NCI-H2227 treated with DMSO at 0.1 percent for 48 hours (cell line): ENCODE measurements at regions not wholly inside any gene's neighbourhood (a gene's known extent, or its start where the extent isn't known, plus 50 kb on each side); places are given as distances from the start of the nearest gene placed in this dataset.
A peak's percentile ranks its signal among the peaks of the same experiment; 100 is the strongest.
"Not testable (repeated sequence)": the region's sequence is repeated elsewhere in the genome, so short reads cannot be mapped to it uniquely, and the experiment has no call there.

ENCODE experiments used
- DNase-seq: peaks from one replicate; lab custom pipeline; 2025; lab: John Stamatoyannopoulos, UW

DNA sequence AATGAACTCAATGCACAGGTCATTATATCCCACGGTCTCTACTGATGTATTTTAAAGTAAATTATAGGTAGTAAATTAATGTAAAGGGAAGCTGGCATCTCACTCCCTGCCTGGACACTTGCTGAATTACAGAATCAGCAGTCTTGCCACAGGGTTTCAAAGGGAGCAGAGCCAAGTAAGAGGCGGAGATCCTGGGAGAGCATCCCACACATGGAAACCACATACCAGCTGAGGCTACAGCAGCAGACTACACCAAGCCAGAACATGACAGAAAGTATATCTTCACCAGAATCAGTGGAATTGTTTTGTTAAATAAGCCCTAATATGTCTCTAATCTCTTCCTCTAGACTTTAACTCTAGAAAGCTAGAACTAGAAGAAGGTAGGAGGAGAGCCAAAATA lies 1689.2 kb upstream of the WWC1 start:
- no peak for DNase-seq

DNA sequence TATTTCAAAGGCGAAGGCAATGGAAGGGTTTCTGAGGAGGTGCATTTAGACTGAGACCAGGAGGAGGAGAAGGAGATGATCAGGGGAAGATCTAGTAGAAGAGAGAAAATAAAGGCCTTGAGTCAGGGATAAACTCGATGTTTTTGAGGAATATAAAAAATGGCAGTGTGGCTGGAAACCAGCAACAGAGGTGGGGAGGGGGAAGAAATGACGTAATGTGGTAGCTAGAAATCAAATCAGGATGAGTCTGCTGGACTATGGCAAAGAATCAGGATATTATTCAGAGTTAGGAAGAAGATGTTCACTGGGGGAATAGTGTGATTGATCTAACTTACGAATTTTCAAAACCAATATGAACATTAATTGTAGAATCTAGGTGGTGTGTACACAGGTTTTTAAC lies 1673.9 kb upstream of the WWC1 start:
- DNase-seq: no peak

DNA sequence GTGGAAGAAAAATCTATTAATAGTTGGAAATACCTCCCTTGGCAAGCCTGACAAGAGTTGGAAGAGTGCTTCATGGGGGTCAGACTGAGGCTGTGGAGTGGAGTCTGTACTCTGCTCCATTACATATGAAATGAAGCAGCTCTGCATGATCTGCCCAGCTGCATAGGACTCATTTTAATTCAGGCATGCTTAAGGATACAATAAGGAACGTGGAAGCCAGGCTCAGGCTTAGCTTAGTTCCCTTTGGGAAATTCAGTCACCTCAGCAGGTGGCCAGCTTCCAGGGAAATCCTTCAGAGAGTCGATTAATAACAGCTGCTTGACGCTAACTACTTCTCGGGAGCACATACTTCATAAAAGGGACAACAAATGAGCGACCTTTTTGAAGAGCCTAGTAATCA lies 1672.9 kb upstream of the WWC1 start:
- no peak for DNase-seq

DNA sequence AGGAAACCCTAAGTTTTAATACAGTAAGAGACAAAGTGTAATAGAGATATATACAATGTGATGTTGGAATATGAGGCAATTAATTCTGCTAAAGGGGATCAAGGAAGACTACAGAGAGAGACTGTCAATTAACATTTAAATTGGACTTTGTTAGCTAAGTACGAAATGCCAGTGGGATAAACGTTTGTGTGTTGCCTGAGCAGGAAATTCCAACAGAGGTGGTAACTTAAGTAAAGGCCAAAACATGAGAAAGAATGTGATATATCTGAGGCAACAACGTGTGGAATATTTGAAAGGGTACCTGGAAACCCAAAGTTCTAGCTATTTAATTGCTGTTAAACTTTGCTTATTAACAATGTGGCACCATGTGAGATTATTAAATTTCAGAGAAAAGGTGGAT lies 1666.9 kb upstream of the WWC1 start:
- DNase-seq: no peak

DNA sequence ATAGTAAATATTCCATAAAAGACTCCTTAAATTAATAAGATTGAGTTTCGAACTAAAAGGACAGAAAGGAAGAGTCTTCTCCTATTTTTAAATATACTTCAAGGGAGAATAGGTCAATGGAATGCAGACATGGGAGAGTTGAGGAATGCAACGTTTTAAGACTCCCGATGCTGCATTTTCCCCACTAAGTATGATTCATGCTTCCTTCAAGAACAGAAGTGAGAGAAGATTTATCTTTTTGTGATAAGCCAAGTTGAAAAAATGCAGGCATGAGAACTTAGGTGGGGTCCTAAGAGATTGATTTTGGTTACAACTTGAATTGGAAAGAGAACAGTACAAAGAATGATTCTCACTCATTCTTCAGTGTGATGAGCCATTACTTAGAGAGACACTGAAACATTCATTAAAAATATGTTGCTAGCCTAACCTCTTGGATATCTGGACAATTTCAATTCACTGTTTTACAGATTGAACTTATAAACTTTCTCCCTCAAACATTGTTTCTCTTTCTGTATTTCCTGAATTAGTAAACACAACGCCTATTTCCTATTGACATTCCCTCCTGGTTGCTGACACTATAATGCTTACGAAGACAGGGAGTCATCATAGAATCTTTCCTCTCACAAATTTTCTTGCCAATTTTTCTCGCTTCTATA lies 1666.1 kb upstream of the WWC1 start:
- DNase-seq: no peak

DNA sequence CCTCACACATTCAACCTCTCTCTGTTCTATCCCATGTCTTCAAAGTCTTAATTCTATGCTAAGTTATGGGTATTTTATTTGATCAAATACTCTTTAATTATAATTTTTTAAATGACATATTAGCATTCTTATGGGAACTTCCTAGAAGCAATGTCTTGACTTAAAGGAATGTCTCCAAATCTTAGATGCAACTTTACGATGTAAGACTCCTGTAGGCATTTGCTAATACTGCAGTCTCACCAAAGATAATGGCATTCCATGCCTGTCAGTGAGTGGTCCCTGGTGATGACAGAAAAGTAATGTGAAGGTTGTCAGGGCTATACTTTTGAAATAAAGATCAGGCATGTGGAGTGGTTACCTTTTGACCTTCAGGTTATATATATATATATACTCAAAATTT lies 1654.2 kb upstream of the WWC1 start:
- DNase-seq: no peak

- no peak for DNase-seq
Measured at GRCh38 chr5:166639151-166639550, 1652.3 kb upstream of the WWC1 start.

DNA sequence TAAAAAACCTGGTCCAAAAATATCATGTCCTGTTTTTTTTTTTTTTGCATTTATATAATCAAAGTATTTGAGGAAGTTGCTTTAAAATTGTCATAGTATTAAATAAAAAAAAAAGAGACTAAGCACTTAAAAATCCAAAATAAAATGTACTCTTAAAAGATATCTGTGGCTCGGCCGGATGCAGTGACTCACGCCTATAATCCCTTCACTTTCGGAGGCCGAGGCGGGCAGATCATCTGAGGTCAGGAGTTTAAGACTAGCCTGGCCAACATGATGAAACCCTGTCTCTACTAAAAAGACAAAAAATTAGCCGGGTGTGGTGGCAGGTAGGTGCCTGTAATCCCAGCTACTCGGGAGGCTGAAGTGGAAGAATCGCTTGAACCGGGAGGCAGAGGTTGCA lies 1651.3 kb upstream of the WWC1 start:
- DNase-seq: not testable (repeated sequence)

DNA sequence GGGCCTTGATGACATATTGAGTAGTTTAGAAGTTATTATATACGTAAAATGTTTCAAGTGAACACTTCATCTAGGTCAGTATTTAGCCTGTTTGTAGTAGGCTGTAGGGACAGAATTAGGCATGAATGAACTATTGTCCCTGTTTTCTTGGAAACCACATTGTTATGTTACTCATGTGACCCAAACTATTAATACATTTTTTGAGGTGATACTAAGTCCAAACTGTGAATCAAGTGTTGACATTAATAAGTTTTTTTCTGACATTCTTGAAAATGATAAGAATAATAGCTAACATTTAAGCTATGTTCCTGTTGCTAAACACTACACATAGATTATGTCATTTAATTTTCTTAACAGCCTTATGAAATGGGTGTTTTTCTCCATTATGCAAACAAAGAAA lies 1642.7 kb upstream of the WWC1 start:
- DNase-seq: no peak

DNA sequence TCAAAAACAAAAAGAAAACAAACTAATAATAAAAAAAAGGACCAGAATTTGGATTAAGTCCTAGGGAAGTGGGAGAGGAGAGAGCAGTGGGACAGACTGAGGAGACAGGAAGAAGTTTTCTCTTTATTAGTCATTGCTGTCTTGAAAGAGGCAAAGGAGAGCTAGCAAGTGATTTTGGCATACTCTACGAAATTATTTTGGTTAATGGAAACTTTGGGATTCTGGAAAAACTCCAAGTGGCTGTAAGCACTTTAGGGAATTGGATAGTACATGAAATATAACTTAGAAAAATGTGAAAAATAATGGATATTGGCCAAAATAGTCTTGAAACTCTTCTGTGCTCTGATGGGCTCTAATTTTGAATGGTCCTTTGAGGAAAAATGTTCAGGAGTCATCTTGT lies 1641.8 kb upstream of the WWC1 start:
- DNase-seq: no peak

DNA sequence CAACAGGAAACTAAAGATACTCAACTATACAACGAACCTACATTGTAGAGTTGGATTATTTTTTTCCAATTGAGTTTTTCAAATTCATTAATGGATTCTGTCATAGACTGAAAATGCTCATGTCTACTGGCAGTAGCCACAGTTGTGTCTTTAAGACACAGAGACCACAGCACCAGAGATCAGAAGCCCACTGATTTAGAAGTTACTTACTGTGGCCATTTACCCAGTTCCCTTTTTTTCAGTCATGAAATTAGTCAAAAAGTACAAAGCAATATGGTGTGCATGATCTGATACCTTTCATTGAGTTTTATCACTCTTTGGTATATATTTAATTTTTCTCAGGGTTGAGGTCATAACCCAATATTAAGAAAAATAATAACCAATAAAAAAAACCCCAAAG lies 1640.2 kb upstream of the WWC1 start:
- no peak for DNase-seq

- no peak for DNase-seq
Measured at GRCh38 chr5:166671811-166672210, 1619.6 kb upstream of the WWC1 start.

GRCh38 chr5:166672431-166672830 lies 1619.0 kb upstream of the WWC1 start:
- no peak for DNase-seq

GRCh38 chr5:166677891-166678290 lies 1613.6 kb upstream of the WWC1 start:
- no peak for DNase-seq

- no peak for DNase-seq
Measured at GRCh38 chr5:166679331-166679730, 1612.1 kb upstream of the WWC1 start.

DNA sequence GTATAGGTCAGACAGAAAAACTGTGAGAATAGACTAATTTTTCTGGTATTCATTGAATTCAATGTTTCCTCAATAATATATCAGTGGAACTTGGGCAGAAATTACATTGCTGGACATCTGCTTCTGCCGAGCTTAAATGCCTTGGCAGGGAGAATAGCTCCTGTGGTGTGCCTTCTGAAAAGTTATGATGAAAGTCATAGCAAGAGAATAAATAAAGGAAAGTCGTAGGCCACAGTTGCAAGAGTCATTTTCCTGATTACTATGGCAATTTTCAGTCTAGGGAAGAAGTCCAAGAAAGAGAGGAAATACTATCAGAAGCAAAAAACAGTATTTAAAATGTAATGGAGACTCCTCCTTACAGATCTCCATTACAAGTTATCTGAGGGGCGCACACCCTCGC lies 1596.1 kb upstream of the WWC1 start:
- DNase-seq: no peak

- DNase-seq: no peak
Measured at GRCh38 chr5:166708291-166708690, 1583.2 kb upstream of the WWC1 start.

GRCh38 chr5:166709691-166710090 lies 1581.8 kb upstream of the WWC1 start:
- DNase-seq: no peak

DNA sequence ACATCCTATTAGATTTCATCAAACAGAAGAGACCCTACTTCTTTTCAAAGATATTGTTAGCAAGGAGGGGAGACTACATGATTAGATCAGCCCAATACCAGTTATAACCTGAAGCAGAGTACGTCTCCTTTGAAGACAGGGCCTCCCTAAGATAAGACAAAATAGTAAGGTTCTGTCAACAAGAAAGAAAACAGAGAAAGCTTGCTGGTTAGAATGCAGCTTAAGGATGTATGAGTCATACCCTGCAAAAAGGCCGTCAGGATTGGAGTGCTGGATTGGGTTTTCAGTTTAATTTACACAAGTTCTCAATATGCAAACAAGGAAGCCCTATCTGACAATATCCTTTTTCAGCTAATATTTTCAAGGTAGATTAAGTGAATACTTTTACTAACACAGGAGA lies 1581.2 kb upstream of the WWC1 start:
- no peak for DNase-seq

DNA sequence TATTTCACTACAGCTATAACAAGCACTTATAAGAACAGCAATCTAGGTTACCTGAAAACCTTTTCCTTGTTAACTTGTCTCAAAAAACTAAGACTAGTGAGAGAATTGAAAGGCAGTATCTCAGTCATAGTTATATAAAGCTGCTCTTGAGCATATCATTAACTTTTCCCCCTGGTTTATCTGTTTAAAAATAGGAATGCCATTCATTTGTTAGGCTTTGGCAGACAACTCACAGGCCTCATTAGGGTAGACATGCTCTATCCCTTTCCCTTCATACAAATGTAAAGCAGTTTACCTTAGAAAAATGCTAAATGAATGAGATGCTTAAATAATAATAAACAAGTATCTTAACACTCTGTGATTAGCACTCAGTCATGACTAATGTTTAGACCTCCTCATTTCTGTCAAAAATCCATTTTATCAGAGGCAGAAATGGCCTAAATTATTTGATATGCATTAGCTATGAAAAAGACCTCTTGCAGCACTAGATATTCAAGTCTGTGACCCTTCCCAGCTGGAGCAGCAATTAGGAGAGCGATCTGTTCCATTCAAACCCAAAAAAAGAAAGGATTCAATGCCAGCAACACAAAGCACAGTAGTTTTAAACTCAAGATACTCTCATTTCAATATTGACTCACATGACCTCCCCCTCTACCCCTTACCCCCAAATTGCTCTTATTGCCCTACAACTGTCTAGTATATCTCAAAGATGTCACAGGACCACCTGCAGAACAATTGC lies 1578.8 kb upstream of the WWC1 start:
- peak; percentile 14 for DNase-seq

- DNase-seq: no peak
Measured at GRCh38 chr5:166713295-166713694, 1578.2 kb upstream of the WWC1 start.

DNA sequence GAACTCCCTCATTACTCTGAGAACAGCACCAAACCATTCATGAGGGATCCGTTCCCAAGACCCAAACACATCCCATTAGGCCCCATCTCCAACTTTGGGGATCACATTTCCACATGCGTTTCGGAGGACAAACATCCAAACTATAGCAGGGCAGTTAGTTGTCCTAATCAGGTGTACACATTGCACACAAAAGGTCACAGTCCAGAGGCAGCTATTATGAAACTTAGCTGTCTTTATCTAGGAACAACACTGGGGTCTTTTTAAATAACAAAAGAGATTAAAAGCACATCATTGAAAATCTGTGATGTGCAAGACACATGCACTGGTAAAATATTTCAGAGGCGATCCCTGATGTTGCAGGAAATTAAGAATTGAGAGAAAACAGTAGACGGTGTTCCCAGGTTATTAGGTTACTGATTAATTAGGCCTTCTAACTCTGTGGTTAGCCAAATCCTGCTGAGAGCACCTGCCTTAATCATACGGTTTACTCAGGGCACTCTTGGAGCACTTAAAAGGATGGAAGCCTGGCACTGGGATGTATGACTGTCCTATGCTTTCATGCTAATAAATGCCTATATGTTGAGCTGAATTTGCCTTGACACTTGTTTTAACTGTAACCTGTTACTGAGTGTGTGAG lies 1574.5 kb upstream of the WWC1 start:
- no peak for DNase-seq

GRCh38 chr5:166719991-166720390 lies 1571.5 kb upstream of the WWC1 start:
- no peak for DNase-seq

DNA sequence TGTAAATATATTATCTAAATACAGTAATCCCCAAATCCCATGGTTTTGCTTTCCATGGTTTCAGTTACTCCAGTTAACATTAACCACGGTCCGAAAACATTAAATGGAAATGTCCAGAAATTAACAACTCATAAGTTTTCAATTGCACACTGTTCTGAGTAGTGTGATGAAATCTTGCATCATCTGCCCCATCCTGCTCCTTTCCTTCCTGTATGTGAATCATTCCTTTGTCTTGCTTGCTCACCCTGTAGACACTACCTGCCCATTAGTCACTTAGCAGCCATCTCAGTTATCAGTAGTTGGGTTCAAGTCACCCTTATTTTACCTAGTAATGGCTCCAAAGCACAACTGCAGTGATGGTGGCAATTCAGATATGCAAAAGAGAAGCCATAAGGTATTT lies 1568.5 kb upstream of the WWC1 start:
- no peak for DNase-seq
